Trophoblast cell (in vitro differentiated cells and primary cell): ENCODE measurements at regions not wholly inside any gene's neighbourhood (a gene's known extent, or its start where the extent isn't known, plus 50 kb on each side); places are given as distances from the start of the nearest gene placed in this dataset.

ENCODE experiments used
- DNase-seq, 2 donors: peaks; one replicate each; pipeline ENCODE4 v3.0.0-alpha.2; 2016
- H2AFZ ChIP-seq: 2 replicates; pipeline ENCODE4 v1.6.1; 2013; ENCODE audit warnings: low read length, moderate library complexity, mild to moderate bottlenecking; ENCODE audit not compliant: insufficient read depth, poor library complexity
- H2AK5ac ChIP-seq: 2 replicates; pipeline ENCODE4 v1.6.1; 2013; ENCODE audit warnings: mild to moderate bottlenecking, low read length
- H2BK120ac ChIP-seq: 2 replicates; pipeline ENCODE4 v1.6.1; 2013; ENCODE audit warnings: low read length, mild to moderate bottlenecking, moderate library complexity; ENCODE audit not compliant: insufficient read depth, poor library complexity
- H2BK12ac ChIP-seq: 2 replicates; pipeline ENCODE4 v1.6.1; 2013; ENCODE audit warnings: mild to moderate bottlenecking, low read length, moderate library complexity
- H2BK5ac ChIP-seq: 2 replicates; pipeline ENCODE4 v1.6.1; 2013; ENCODE audit warnings: low read length, low read depth, moderate library complexity, mild to moderate bottlenecking; ENCODE audit not compliant: poor library complexity
- H3K14ac ChIP-seq: 2 replicates; pipeline ENCODE4 v1.6.1; 2013; ENCODE audit warnings: mild to moderate bottlenecking, low read length
- H3K18ac ChIP-seq: 2 replicates; pipeline ENCODE4 v1.6.1; 2013; ENCODE audit warnings: mild to moderate bottlenecking, low read length
- H3K23ac ChIP-seq: 2 replicates; pipeline ENCODE4 v1.6.1; 2013; ENCODE audit warnings: low read length
- H3K27ac ChIP-seq: 2 replicates; pipeline ENCODE4 v1.5.1; 2013; ENCODE audit warnings: low read depth, mild to moderate bottlenecking, inconsistent platforms, low read length, moderate library complexity
- H3K27me3 ChIP-seq: 2 replicates; pipeline ENCODE4 v1.6.1; 2013; ENCODE audit warnings: inconsistent platforms, mild to moderate bottlenecking, low read length, moderate library complexity; ENCODE audit not compliant: insufficient read depth
- H3K36me3 ChIP-seq, 2 experiments: 1 replicate in 1 of 2; 2 replicates in 1 of 2; pipeline ENCODE4 v1.6.1; 2013; ENCODE audit warnings: low read length in 2 of 2, mild to moderate bottlenecking in 2 of 2, moderate library complexity in 1 of 2; ENCODE audit not compliant: insufficient read depth in 2 of 2, control insufficient read depth in 1 of 2
- H3K4ac ChIP-seq: 2 replicates; pipeline ENCODE4 v1.6.1; 2013; ENCODE audit warnings: low read depth, mild to moderate bottlenecking, low read length, moderate library complexity
- H3K4me1 ChIP-seq, 2 experiments: 1 replicate in 1 of 2; 2 replicates in 1 of 2; pipeline ENCODE4 v1.6.1; 2013; ENCODE audit warnings: low read length in 2 of 2, mild to moderate bottlenecking in 2 of 2, moderate library complexity in 1 of 2; ENCODE audit not compliant: insufficient read depth in 2 of 2, control insufficient read depth in 1 of 2
- H3K4me2 ChIP-seq: 2 replicates; pipeline ENCODE4 v1.6.1; 2013; ENCODE audit warnings: inconsistent platforms, mild to moderate bottlenecking, low read length, moderate library complexity
- H3K4me3 ChIP-seq: 2 replicates; pipeline ENCODE4 v1.5.1; 2013; ENCODE audit warnings: mild to moderate bottlenecking, low read depth, low read length, inconsistent platforms
- H3K79me1 ChIP-seq: one replicate; pipeline ENCODE4 v1.6.1; 2013; ENCODE audit warnings: low read length
- H3K79me2 ChIP-seq: 2 replicates; pipeline ENCODE4 v1.6.1; 2013; ENCODE audit warnings: low read length, mild to moderate bottlenecking; ENCODE audit not compliant: control insufficient read depth, insufficient read depth, poor library complexity
- H3K9ac ChIP-seq: 2 replicates; pipeline ENCODE4 v1.6.1; 2013; ENCODE audit warnings: mild to moderate bottlenecking, low read length
- H3K9me3 ChIP-seq: 2 replicates; pipeline ENCODE4 v1.6.1; 2013; ENCODE audit warnings: low read depth, mild to moderate bottlenecking, control low read depth, inconsistent platforms, low read length; ENCODE audit not compliant: insufficient read depth
- H4K12ac ChIP-seq: 2 replicates; pipeline ENCODE4 v1.6.1; 2013; ENCODE audit warnings: low read depth, mild to moderate bottlenecking, low read length, moderate library complexity
- H4K8ac ChIP-seq: 2 replicates; pipeline ENCODE4 v1.6.1; 2013; ENCODE audit warnings: low read depth, mild to moderate bottlenecking, low read length, moderate library complexity
- H4K91ac ChIP-seq: one replicate; pipeline ENCODE4 v1.6.1; 2013; ENCODE audit warnings: low read depth, mild to moderate bottlenecking, low read length, moderate library complexity
- WGBS: extraction: QIAGEN DNeasy Blood & Tissue Kit; methylation state at CpG from one replicate; pipeline ENCODE4 v1.1.7; 2013; ENCODE audit warnings: missing lambda C conversion rate; ENCODE audit not compliant: insufficient read length, insufficient coverage; ENCODE audit errors: extremely low coverage; 5-methylcytosine and 5-hydroxymethylcytosine counted together

DNA sequence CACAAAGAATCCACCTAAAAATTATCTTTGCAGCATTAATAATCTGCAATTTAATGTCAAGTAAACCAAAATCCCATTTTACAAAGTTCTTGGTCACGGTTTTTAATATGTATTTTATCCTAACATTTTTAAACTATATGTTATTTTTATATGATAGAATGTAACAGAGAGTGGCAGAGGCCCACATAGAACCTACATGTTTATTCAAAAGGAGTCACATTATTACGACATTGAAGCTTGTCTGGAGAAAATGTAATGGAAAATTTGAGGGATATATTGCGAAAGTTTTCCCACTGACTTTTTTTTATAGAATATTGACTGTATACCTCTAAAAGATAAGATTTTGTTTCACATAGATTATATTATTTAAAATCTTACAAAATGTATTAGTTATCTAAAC is 89.7 kb upstream of the COL3A1 start:
- H2BK5ac ChIP-seq, result no peak overlapping the region
- no peak for DNase-seq
- H4K8ac ChIP-seq, result no peak overlapping the region
- no peak overlapping the region for H4K12ac ChIP-seq
- H3K14ac ChIP-seq, result no peak overlapping the region
- H3K9ac ChIP-seq, result no peak overlapping the region
- no peak overlapping the region for H3K4me3 ChIP-seq
- no peaks in the 10 kb centered on the region for H3K79me1 ChIP-seq
- H4K91ac ChIP-seq, result no peak overlapping the region
- no peaks in the 10 kb centered on the region for H3K4me1 ChIP-seq
- no peak overlapping the region for H3K23ac ChIP-seq
- H3K18ac ChIP-seq, result no peak overlapping the region
- no peak overlapping the region for H2BK12ac ChIP-seq
- H2BK120ac ChIP-seq, result no peak overlapping the region
- no peak overlapping the region for H3K4me2 ChIP-seq
- H2AFZ ChIP-seq, result no peak overlapping the region
- H3K79me2 ChIP-seq, result no peaks in the 10 kb centered on the region
- H3K9me3 ChIP-seq, result no peaks in the 10 kb centered on the region
- H2AK5ac ChIP-seq, result no peak overlapping the region
- WGBS, result no CpG with 5 or more reads among the region's 3 CpGs
- H3K36me3 ChIP-seq, result no peaks in the 10 kb centered on the region
- no peaks in the 10 kb centered on the region for H3K27me3 ChIP-seq
- H3K27ac ChIP-seq, result no peak overlapping the region
- no peak overlapping the region for H3K4ac ChIP-seq

GRCh38 chr2:188889187-188889586 is 85.0 kb upstream of the COL3A1 start:
- H3K27me3 ChIP-seq, result no peaks in the 10 kb centered on the region
- H3K4me1 ChIP-seq, result no peaks in the 10 kb centered on the region
- H4K91ac ChIP-seq, result no peak overlapping the region
- H2BK12ac ChIP-seq, result no peak overlapping the region
- peaks cover 3% of the 10 kb centered on the region for H3K9me3 ChIP-seq
- no peak overlapping the region for H3K27ac ChIP-seq
- H3K9ac ChIP-seq, result no peak overlapping the region
- H2AK5ac ChIP-seq, result no peak overlapping the region
- no peak overlapping the region for H4K8ac ChIP-seq
- H3K79me1 ChIP-seq, result no peaks in the 10 kb centered on the region
- no peak overlapping the region for H3K23ac ChIP-seq
- H3K18ac ChIP-seq, result no peak overlapping the region
- H2BK120ac ChIP-seq, result no peak overlapping the region
- no peaks in the 10 kb centered on the region for H3K36me3 ChIP-seq
- no peak overlapping the region for H4K12ac ChIP-seq
- no peak overlapping the region for H3K4me3 ChIP-seq
- no peak overlapping the region for H2BK5ac ChIP-seq
- DNase-seq, result no peak
- no CpG with 5 or more reads among the region's 2 CpGs for WGBS
- H3K79me2 ChIP-seq, result no peaks in the 10 kb centered on the region
- H2AFZ ChIP-seq, result no peak overlapping the region
- H3K4ac ChIP-seq, result no peak overlapping the region
- H3K14ac ChIP-seq, result no peak overlapping the region
- no peak overlapping the region for H3K4me2 ChIP-seq

- H3K18ac ChIP-seq, result no peak overlapping the region
- no CpG with 5 or more reads among the region's 13 CpGs for WGBS
- no peak overlapping the region for H3K14ac ChIP-seq
- no peak for DNase-seq
- no peak overlapping the region for H3K9ac ChIP-seq
- no peak overlapping the region for H3K4me3 ChIP-seq
- no peak overlapping the region for H4K12ac ChIP-seq
- H3K36me3 ChIP-seq, result no peaks in the 10 kb centered on the region
- H3K9me3 ChIP-seq, result peaks cover 3% of the 10 kb centered on the region
- no peak overlapping the region for H3K27ac ChIP-seq
- no peak overlapping the region for H2BK12ac ChIP-seq
- H3K4me2 ChIP-seq, result no peak overlapping the region
- H4K8ac ChIP-seq, result no peak overlapping the region
- H2BK120ac ChIP-seq, result no peak overlapping the region
- no peak overlapping the region for H3K23ac ChIP-seq
- H3K4ac ChIP-seq, result no peak overlapping the region
- no peak overlapping the region for H4K91ac ChIP-seq
- H2AFZ ChIP-seq, result no peak overlapping the region
- no peaks in the 10 kb centered on the region for H3K27me3 ChIP-seq
- no peaks in the 10 kb centered on the region for H3K79me1 ChIP-seq
- H3K79me2 ChIP-seq, result no peaks in the 10 kb centered on the region
- no peak overlapping the region for H2BK5ac ChIP-seq
- no peaks in the 10 kb centered on the region for H3K4me1 ChIP-seq
- H2AK5ac ChIP-seq, result no peak overlapping the region
Observed at GRCh38 chr2:188890755-188891154, 83.4 kb upstream of the COL3A1 start.

DNA sequence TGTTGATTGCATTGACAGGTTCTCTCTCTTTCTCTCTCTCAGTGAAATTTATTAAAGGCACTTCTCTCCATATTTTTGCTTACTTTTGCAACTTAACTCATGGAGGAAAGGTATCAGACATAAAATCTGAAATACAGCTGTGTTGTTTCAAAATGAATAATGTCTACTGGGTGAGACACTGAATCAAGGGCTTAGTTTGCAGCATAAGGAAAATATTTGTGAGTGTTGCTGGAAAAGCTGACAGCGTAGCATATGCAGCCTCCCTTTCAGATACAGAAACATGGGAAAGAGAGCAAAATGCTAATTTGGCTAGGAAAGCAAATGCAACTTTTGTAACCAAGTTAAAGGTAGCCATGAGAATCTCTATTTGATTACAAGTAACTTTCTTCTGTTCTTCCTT is 81.5 kb upstream of the COL3A1 start:
- Histone ChIP-seq H4K91ac (no peak overlapping the region), H3K79me1 (no peaks in the 10 kb centered on the region), H3K9ac (no peak overlapping the region), H2BK12ac (no peak overlapping the region), H3K9me3 (peaks cover 3% of the 10 kb centered on the region), H4K12ac (no peak overlapping the region), H3K18ac (no peak overlapping the region), H3K79me2 (no peaks in the 10 kb centered on the region), H2BK5ac (no peak overlapping the region), H2AK5ac (no peak overlapping the region), H3K36me3 (no peaks in the 10 kb centered on the region), H4K8ac (no peak overlapping the region), H3K4me1 (no peaks in the 10 kb centered on the region), H3K27ac (no peak overlapping the region), H2BK120ac (no peak overlapping the region), H2AFZ (no peak overlapping the region), H3K27me3 (no peaks in the 10 kb centered on the region), H3K4ac (no peak overlapping the region), H3K4me2 (no peak overlapping the region), H3K4me3 (no peak overlapping the region), H3K14ac (no peak overlapping the region), H3K23ac (no peak overlapping the region)
- WGBS, result no CpG with 5 or more reads among the region's 1 CpG
- no peak for DNase-seq
